CD14-positive monocyte (primary cell): ENCODE measurements at regions not wholly inside any gene's neighbourhood (a gene's known extent, or its start where the extent isn't known, plus 50 kb on each side); places are given as distances from the start of the nearest gene placed in this dataset.
A peak's percentile ranks its signal among the peaks of the same experiment; 100 is the strongest.

Experiments used
- DNase-seq, 3 donors: peaks; one replicate each; pipeline ENCODE4 v3.0.0-alpha.2; 2011 to 2022
- H2AFZ ChIP-seq: 2 replicates; pipeline ENCODE4 v1.6.0; 2012; ENCODE audit warnings: mild to moderate bottlenecking, low read depth, low read length, inconsistent platforms; ENCODE audit not compliant: insufficient read depth, poor library complexity, severe bottlenecking
- H3K27ac ChIP-seq, 2 donors: 1 replicate in 1 of 2; 2 replicates in 1 of 2; pipeline ENCODE4 v1.5.1; 2012 to 2013; ENCODE audit warnings: low read length in 2 of 2, control low read depth in 1 of 2, inconsistent platforms in 1 of 2, low read depth in 1 of 2, mild to moderate bottlenecking in 1 of 2
- H3K27me3 ChIP-seq, 2 donors: one replicate each; pipeline versions ENCODE4 v1.6.0 to v1.6.1; 2011 to 2013; ENCODE audit warnings: low read length in 2 of 2; ENCODE audit not compliant: control insufficient read depth in 2 of 2, insufficient read depth in 2 of 2
- H3K36me3 ChIP-seq, 2 donors: replicated peaks in 1 of 2; 1 replicate in 1 of 2; 2 replicates in 1 of 2; pipeline versions ENCODE4 v1.5.1 to v1.6.1; 2012 to 2013; ENCODE audit warnings: low read length in 2 of 2, control low read depth in 1 of 2, inconsistent platforms in 1 of 2, mild to moderate bottlenecking in 1 of 2; ENCODE audit not compliant: insufficient read depth in 2 of 2, control insufficient read depth in 1 of 2
- H3K4me1 ChIP-seq, 2 donors: 1 replicate in 1 of 2; 2 replicates in 1 of 2; pipeline versions ENCODE4 v1.5.1 to v1.6.1; 2012 to 2013; ENCODE audit warnings: low read length in 2 of 2, control low read depth in 1 of 2, inconsistent platforms in 1 of 2, mild to moderate bottlenecking in 1 of 2, moderate library complexity in 1 of 2; ENCODE audit not compliant: insufficient read depth in 2 of 2, control insufficient read depth in 1 of 2
- H3K4me2 ChIP-seq: replicated peaks from 2 replicates; pipeline ENCODE3; 2012; ENCODE audit warnings: low read length, moderate library complexity, mild to moderate bottlenecking; ENCODE audit not compliant: poor library complexity, severe bottlenecking; ENCODE audit errors: extremely low read depth
- H3K4me3 ChIP-seq, 3 experiments: fragments of 200-600 bp in 1 of 3; sonication (generic) in 1 of 3; replicated peaks in 1 of 3; 1 replicate in 2 of 3; 2 replicates in 1 of 3; pipeline ENCODE4 v1.5.1; 2011 to 2013; ENCODE audit warnings: low read length in 3 of 3, mild to moderate bottlenecking in 3 of 3, control low read depth in 2 of 3, low read depth in 2 of 3, inconsistent platforms in 1 of 3, moderate library complexity in 1 of 3
- H3K79me2 ChIP-seq: 2 replicates; pipeline ENCODE4 v1.6.0; 2012; ENCODE audit warnings: mild to moderate bottlenecking, control low read depth, inconsistent platforms, low read length, moderate library complexity; ENCODE audit not compliant: insufficient read depth
- H3K9ac ChIP-seq: 2 replicates; pipeline ENCODE4 v1.6.0; 2017; ENCODE audit warnings: low read length, mild to moderate bottlenecking; ENCODE audit not compliant: insufficient read depth, poor library complexity, severe bottlenecking
- H3K9me3 ChIP-seq, 2 donors: replicated peaks in 1 of 2; 1 replicate in 1 of 2; 2 replicates in 1 of 2; pipeline versions ENCODE4 v1.5.1 to v1.6.1; 2012 to 2013; ENCODE audit warnings: low read length in 2 of 2, control low read depth in 1 of 2; ENCODE audit not compliant: control insufficient read depth in 1 of 2, insufficient read depth in 1 of 2
- H4K20me1 ChIP-seq: 2 replicates; pipeline ENCODE4 v1.6.0; 2012; ENCODE audit warnings: mild to moderate bottlenecking, low read length, control low read depth, moderate library complexity; ENCODE audit not compliant: insufficient read depth
- H3K27ac Mint-ChIP-seq, 7 donors: one replicate each; pipeline ENCODE4 v1.8.0; 2020; ENCODE audit warnings: mild to moderate bottlenecking in 7 of 7, mixed read lengths in 7 of 7, moderate library complexity in 6 of 7, inconsistent platforms in 2 of 7
- H3K27me3 Mint-ChIP-seq, 3 donors: one replicate each; pipeline ENCODE4 v1.8.0; 2021 to 2022; ENCODE audit warnings: low read depth in 3 of 3, mild to moderate bottlenecking in 3 of 3, mixed read lengths in 3 of 3, moderate library complexity in 3 of 3, inconsistent platforms in 1 of 3
- H3K36me3 Mint-ChIP-seq, 2 donors: one replicate each; pipeline ENCODE4 v1.8.0; 2020; ENCODE audit warnings: mixed read lengths in 2 of 2, inconsistent platforms in 1 of 2, mild to moderate bottlenecking in 1 of 2
- H3K4me1 Mint-ChIP-seq: one replicate; pipeline ENCODE4 v1.8.0; 2020; ENCODE audit warnings: mild to moderate bottlenecking, mixed read lengths
- H3K4me3 Mint-ChIP-seq, 2 donors: one replicate each; pipeline ENCODE4 v1.8.0; 2020; ENCODE audit warnings: mild to moderate bottlenecking in 2 of 2, mixed read lengths in 2 of 2, moderate library complexity in 1 of 2
- H3K9me3 Mint-ChIP-seq, 7 donors: one replicate each; pipeline ENCODE4 v1.8.0; 2020 to 2022; ENCODE audit warnings: mixed read lengths in 7 of 7, mild to moderate bottlenecking in 6 of 7, moderate library complexity in 6 of 7, inconsistent platforms in 2 of 7
- CTCF ChIP-seq: fragments of 200-600 bp; IDR thresholded peaks from one replicate; pipeline ENCODE4 v1.8.0; 2022; ENCODE audit warnings: antibody characterized with exemption, mild to moderate bottlenecking
- WGBS: methylation state at CpG from one replicate; pipeline ENCODE4 v1.1.5; 2013; ENCODE audit warnings: missing lambda C conversion rate; ENCODE audit not compliant: insufficient coverage; 5-methylcytosine and 5-hydroxymethylcytosine counted together
- intact Hi-C, 2 donors: fragments of 100-400 bp; cut with micrococcal nuclease; formaldehyde crosslinking; loops; one replicate each; pipeline versions ENCODE4 v1.15.0 to v1.15.1; 2023

- Histone ChIP-seq H3K36me3 (no peaks in the 10 kb centered on the region), H3K4me2 (no peak overlapping the region), H3K79me2 (no peaks in the 10 kb centered on the region), H3K27ac (no peak overlapping the region), H3K4me1 (no peaks in the 10 kb centered on the region), H2AFZ (no peak overlapping the region), H3K27me3 (no peaks in the 10 kb centered on the region), H3K4me3 (no peak overlapping the region), H3K9me3 (no peaks in the 10 kb centered on the region), H3K9ac (no peak overlapping the region), H4K20me1 (no peaks in the 10 kb centered on the region)
- Mint-ChIP-seq H3K9me3 (peaks cover 0 to 4% (median under 1%) of the 10 kb centered on the region in 7 donors), H3K4me3 (no peak overlapping the region), H3K27ac (peak overlapping the region in 1 of 7 donors; percentile 71), H3K4me1 (no peaks in the 10 kb centered on the region), H3K36me3 (no peaks in the 10 kb centered on the region), H3K27me3 (no peaks in the 10 kb centered on the region)
- intact Hi-C loops, result no loop called here
- TF ChIP-seq CTCF, result no peak
- WGBS, result no CpG with 5 or more reads among the region's 1 CpG
- DNase-seq, result no peak
Observed at GRCh38 chr15:87326269-87326668, 930.3 kb downstream of the NTRK3 start.

- H3K27me3 Mint-ChIP-seq, result no peaks in the 10 kb centered on the region
- DNase-seq, result no peak
- Histone ChIP-seq H3K27ac (no peak overlapping the region), H3K4me3 (no peak overlapping the region), H3K4me1 (no peaks in the 10 kb centered on the region), H3K79me2 (no peaks in the 10 kb centered on the region), H3K4me2 (no peak overlapping the region), H3K27me3 (no peaks in the 10 kb centered on the region), H3K9ac (no peak overlapping the region), H3K36me3 (no peaks in the 10 kb centered on the region), H4K20me1 (no peaks in the 10 kb centered on the region), H2AFZ (no peak overlapping the region), H3K9me3 (no peaks in the 10 kb centered on the region)
- intact Hi-C loops, result no loop called here
- H3K4me3 Mint-ChIP-seq, result no peak overlapping the region
- no peaks in the 10 kb centered on the region for H3K36me3 Mint-ChIP-seq
- WGBS, result no CpG with 5 or more reads among the region's 1 CpG
- peaks cover 0 to 9% (median 0%) of the 10 kb centered on the region in 7 donors for H3K9me3 Mint-ChIP-seq
- no peak overlapping the region for H3K27ac Mint-ChIP-seq
- no peak for TF ChIP-seq CTCF
- H3K4me1 Mint-ChIP-seq, result no peaks in the 10 kb centered on the region
Observed at GRCh38 chr15:87322870-87323269, 933.7 kb downstream of the NTRK3 start.
